BLaER1 (cell line): ENCODE measurements at regions not wholly inside any gene's neighbourhood (a gene's known extent, or its start where the extent isn't known, plus 50 kb on each side); places are given as distances from the start of the nearest gene placed in this dataset.
"Not testable (repeated sequence)": the region's sequence is repeated elsewhere in the genome, so short reads cannot be mapped to it uniquely, and the experiment has no call there.

ENCODE experiments used
- H3K27ac ChIP-seq: shearing (Covaris generic); formaldehyde crosslinking; 2 replicates; pipeline ENCODE4 v1.8.1; 2022
- H3K27me3 ChIP-seq: shearing (Covaris generic); formaldehyde crosslinking; 2 replicates; pipeline ENCODE4 v1.8.1; 2022
- H3K36me3 ChIP-seq: shearing (Covaris generic); formaldehyde crosslinking; 2 replicates; pipeline ENCODE4 v1.8.1; 2022
- H3K4me1 ChIP-seq: shearing (Covaris generic); formaldehyde crosslinking; 2 replicates; pipeline ENCODE4 v1.8.1; 2022
- H3K4me2 ChIP-seq: shearing (Covaris generic); formaldehyde crosslinking; 2 replicates; pipeline ENCODE4 v1.8.1; 2022
- H3K4me3 ChIP-seq: shearing (Covaris generic); formaldehyde crosslinking; 2 replicates; pipeline ENCODE4 v1.8.1; 2022
- H3K9ac ChIP-seq: shearing (Covaris generic); formaldehyde crosslinking; 2 replicates; pipeline ENCODE4 v1.8.1; 2022
- H3K9me3 ChIP-seq: shearing (Covaris generic); formaldehyde crosslinking; 2 replicates; pipeline ENCODE4 v1.8.1; 2022
- H4K20me1 ChIP-seq: shearing (Covaris generic); formaldehyde crosslinking; 2 replicates; pipeline ENCODE4 v1.8.1; 2022
- Cebpa-rat ChIP-seq: shearing (Covaris generic); IDR thresholded peaks from 2 replicates; pipeline ENCODE4 v1.8.1; 2022

DNA sequence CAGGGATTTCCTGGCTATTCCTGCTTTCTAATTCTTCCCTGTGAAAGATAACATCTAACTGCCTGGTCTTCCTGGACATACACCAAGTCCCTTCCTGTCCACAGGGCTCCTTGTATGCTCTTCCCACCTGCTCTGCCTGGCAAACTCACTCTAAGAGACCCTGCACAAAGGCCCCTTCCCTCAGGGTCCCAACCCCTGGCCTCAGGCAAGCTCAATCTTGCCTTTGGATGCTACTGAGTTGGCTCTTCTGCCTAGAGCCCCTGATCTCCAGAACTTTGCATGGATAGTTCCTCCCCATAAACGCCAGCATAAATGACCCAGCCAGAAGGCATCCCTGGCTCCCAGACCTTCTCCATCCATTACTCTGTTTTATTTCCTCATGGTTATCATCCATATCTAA is 98.3 kb upstream of the OTOS start:
- Histone ChIP-seq H3K4me3 (no peak overlapping the region), H3K9me3 (no peaks in the 10 kb centered on the region), H3K27me3 (no peaks in the 10 kb centered on the region), H3K4me2 (no peak overlapping the region), H3K4me1 (peaks cover 48% of the 10 kb centered on the region), H4K20me1 (0 out of 2 replicates have a peak, but pooled peaks cover 6% of the 10 kb centered on the region), H3K27ac (no peak overlapping the region), H3K36me3 (no peaks in the 10 kb centered on the region), H3K9ac (no peak overlapping the region)
- TF ChIP-seq Cebpa-rat: no peak

GRCh38 chr2:240239325-240239724 is 98.9 kb upstream of the OTOS start:
- 0 out of 2 replicates have a peak, but pooled peaks cover 1% of the 10 kb centered on the region for H4K20me1 ChIP-seq
- H3K4me3 ChIP-seq: no peak overlapping the region
- no peaks in the 10 kb centered on the region for H3K36me3 ChIP-seq
- H3K4me1 ChIP-seq: peaks cover 47% of the 10 kb centered on the region
- no peaks in the 10 kb centered on the region for H3K27me3 ChIP-seq
- H3K4me2 ChIP-seq: no peak overlapping the region
- no peaks in the 10 kb centered on the region for H3K9me3 ChIP-seq
- no peak for TF ChIP-seq Cebpa-rat
- no peak overlapping the region for H3K27ac ChIP-seq
- no peak overlapping the region for H3K9ac ChIP-seq

DNA sequence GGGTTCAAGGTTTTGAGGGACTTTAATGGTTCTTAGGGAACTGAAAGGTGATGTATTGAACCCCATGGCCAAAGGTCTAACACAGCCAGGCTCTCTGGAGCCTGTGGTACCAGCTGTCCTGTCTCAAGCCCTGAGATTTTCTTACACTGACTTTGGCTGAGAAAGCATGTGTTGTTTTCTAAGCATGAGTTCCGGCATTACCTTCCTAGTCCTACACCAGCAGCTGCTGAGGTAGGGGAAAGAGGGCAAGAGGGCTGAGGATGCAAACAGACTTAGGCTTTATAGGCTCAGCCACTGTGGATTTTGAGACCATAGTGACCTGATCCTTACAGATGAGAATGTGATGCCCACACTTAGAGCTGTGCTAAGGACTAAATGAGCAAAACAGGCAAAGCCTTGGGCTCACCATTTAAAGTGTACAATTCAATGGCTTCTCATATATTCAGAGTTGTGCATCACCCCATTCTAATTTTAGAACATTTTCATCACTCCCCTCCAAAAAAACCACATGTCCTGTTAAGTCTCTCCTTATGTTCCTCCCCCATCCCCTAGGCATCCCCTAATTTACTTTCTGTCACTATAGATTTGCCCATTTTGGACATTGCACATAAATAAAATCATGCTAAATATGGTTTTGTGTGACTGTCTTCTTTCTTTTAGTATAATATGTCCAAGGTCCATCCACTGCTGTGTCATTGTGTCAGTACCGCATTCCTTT is 99.7 kb upstream of the OTOS start:
- Histone ChIP-seq H3K27ac (no peak overlapping the region), H3K9me3 (no peaks in the 10 kb centered on the region), H3K4me1 (peaks cover 47% of the 10 kb centered on the region), H4K20me1 (no peaks in the 10 kb centered on the region), H3K4me2 (peak overlapping the region; percentile 17; the same call in 1 of the 2 replicates), H3K27me3 (no peaks in the 10 kb centered on the region), H3K9ac (no peak overlapping the region), H3K36me3 (no peaks in the 10 kb centered on the region), H3K4me3 (no peak overlapping the region)
- no peak for TF ChIP-seq Cebpa-rat

GRCh38 chr2:240240781-240241180 is 100.3 kb upstream of the OTOS start:
- no peak overlapping the region for H3K27ac ChIP-seq
- no peaks in the 10 kb centered on the region for H3K27me3 ChIP-seq

DNA sequence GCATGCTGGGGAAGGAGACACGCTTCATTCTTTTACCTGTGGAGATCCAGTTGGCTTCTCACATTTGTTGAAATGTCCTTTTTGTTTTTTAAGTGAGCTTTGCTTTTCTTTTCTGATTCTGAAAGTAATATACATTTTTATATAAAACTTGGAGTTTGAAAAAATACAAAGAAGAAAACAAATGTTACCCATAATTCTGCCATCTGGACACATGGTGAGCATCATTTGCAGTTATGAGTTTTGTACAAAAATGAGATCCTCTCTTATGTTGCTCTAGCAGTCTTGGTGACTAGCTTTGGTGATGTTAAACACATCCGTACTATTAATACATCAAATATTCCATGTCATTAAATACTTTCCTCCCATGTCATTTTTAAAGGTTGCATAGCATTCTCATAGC is 101.1 kb upstream of the OTOS start:
- no peaks in the 10 kb centered on the region for H3K36me3 ChIP-seq
- no peak overlapping the region for H3K9ac ChIP-seq
- no peaks in the 10 kb centered on the region for H3K9me3 ChIP-seq
- no peak for TF ChIP-seq Cebpa-rat
- H3K4me2 ChIP-seq: no peak overlapping the region
- H4K20me1 ChIP-seq: no peaks in the 10 kb centered on the region
- no peak overlapping the region for H3K4me3 ChIP-seq
- H3K4me1 ChIP-seq: peaks cover 47% of the 10 kb centered on the region
- H3K27me3 ChIP-seq: no peaks in the 10 kb centered on the region
- H3K27ac ChIP-seq: no peak overlapping the region

More at GRCh38 chr2:240240781-240241180, 100.3 kb upstream of the OTOS start:
- H3K4me2 ChIP-seq: no peak overlapping the region
- H3K9me3 ChIP-seq: no peaks in the 10 kb centered on the region
- H3K4me3 ChIP-seq: no peak overlapping the region
- no peaks in the 10 kb centered on the region for H3K36me3 ChIP-seq
- H3K9ac ChIP-seq: no peak overlapping the region
- no peaks in the 10 kb centered on the region for H4K20me1 ChIP-seq
- no peak for TF ChIP-seq Cebpa-rat
- H3K4me1 ChIP-seq: peaks cover 47% of the 10 kb centered on the region

DNA sequence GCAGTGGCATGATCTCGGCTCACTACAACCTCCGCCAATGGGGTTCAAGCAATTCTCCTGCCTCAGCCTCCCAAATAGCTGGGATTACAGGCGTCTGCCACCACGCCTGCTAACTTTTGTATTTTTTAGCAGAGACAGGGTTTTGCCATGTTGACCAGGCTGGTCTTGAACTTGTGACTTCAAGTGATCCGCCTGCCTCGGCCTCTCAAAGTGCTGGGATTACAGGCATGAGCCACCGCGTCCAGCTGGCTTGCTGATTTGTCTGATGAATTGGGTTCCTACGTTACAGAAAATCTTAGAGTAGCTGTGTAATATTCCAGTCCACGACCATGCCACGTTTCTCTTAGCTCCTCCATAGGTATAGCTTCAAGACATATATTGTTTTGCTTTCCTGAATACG is 102.6 kb upstream of the OTOS start:
- Histone ChIP-seq H3K4me1 (peaks cover 50% of the 10 kb centered on the region), H3K9me3 (peaks cover 11% of the 10 kb centered on the region; the same call in 1 of the 2 replicates)
- H3K27me3 ChIP-seq, H4K20me1 ChIP-seq, H3K27ac ChIP-seq, H3K9ac ChIP-seq, H3K4me3 ChIP-seq, H3K4me2 ChIP-seq, H3K36me3 ChIP-seq: not testable (repeated sequence)

GRCh38 chr2:240244543-240244942 is 104.1 kb upstream of the OTOS start:
- no peaks in the 10 kb centered on the region for H3K27me3 ChIP-seq
- no peaks in the 10 kb centered on the region for H4K20me1 ChIP-seq
- H3K9me3 ChIP-seq: peaks cover 11% of the 10 kb centered on the region; the same call in 1 of the 2 replicates
- peaks cover 65% of the 10 kb centered on the region for H3K4me1 ChIP-seq
- no peak for TF ChIP-seq Cebpa-rat
- H3K36me3 ChIP-seq: no peaks in the 10 kb centered on the region
- H3K27ac ChIP-seq: peak overlapping the region; percentile 89
- peak overlapping the region; percentile 31; the same call in 1 of the 2 replicates for H3K9ac ChIP-seq
- H3K4me3 ChIP-seq: no peak overlapping the region
- H3K4me2 ChIP-seq: peak overlapping the region; percentile 91

DNA sequence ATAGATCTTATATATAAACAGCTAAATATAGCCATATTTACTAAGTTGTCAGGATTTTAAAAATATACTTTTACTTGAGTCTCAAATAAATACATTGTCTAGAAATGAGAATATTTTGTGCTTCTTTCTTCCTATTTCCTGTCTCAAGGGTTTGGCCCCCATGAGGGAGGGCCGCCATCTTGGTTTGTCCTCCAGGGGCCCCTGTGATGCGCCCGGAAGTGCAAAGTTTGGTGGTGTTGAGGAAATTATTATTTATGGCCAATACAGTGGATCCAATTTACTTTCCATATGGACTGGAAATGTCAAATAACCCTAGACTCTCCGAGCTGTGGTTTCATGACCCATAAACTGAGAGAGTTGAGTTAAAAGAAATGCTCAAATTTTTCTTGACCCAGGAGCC is 104.7 kb upstream of the OTOS start:
- Histone ChIP-seq H3K9me3 (peaks cover 11% of the 10 kb centered on the region; the same call in 1 of the 2 replicates), H3K4me3 (no peak overlapping the region), H3K36me3 (no peaks in the 10 kb centered on the region), H3K4me2 (peak overlapping the region; percentile 91), H3K27me3 (no peaks in the 10 kb centered on the region), H3K4me1 (peaks cover 70% of the 10 kb centered on the region), H3K27ac (peak overlapping the region; percentile 89), H3K9ac (peak overlapping the region; percentile 54; the same call in 1 of the 2 replicates), H4K20me1 (no peaks in the 10 kb centered on the region)
- no peak for TF ChIP-seq Cebpa-rat

DNA sequence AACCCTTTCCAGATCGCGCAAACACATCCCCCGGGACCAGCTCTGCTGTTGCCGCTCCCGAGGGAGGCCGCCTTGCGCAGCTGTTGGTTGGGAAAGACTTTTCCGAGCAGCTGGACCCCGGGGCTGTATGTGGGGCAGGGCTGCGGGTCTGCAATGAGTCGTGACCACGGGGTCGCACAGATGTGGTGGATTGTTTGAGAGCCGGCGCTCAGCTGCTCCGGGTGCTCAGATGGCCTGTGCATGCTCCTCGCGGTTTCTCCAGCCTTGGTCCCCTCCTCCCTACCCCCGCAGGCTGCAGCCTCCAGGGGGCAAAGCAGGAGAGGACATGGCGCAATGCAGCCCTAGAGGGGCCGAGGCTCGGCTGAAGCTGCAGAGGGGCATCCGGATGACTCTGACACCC is 105.2 kb upstream of the OTOS start:
- no peaks in the 10 kb centered on the region for H4K20me1 ChIP-seq
- TF ChIP-seq Cebpa-rat: peak; percentile 96
- peak overlapping the region; percentile 89 for H3K27ac ChIP-seq
- H3K4me3 ChIP-seq: peak overlapping the region; percentile 26
- peaks cover 11% of the 10 kb centered on the region; the same call in 1 of the 2 replicates for H3K9me3 ChIP-seq
- peak overlapping the region; percentile 69 for H3K9ac ChIP-seq
- peaks cover 69% of the 10 kb centered on the region for H3K4me1 ChIP-seq
- no peaks in the 10 kb centered on the region for H3K36me3 ChIP-seq
- peak overlapping the region; percentile 91 for H3K4me2 ChIP-seq
- no peaks in the 10 kb centered on the region for H3K27me3 ChIP-seq

GRCh38 chr2:240246173-240246820 is 105.8 kb upstream of the OTOS start:
- H3K4me2 ChIP-seq: peak overlapping the region; percentile 91
- H4K20me1 ChIP-seq: no peaks in the 10 kb centered on the region
- H3K4me3 ChIP-seq: peak overlapping the region; percentile 26
- no peaks in the 10 kb centered on the region for H3K27me3 ChIP-seq
- TF ChIP-seq Cebpa-rat: no peak
- H3K9me3 ChIP-seq: peaks cover 11% of the 10 kb centered on the region; the same call in 1 of the 2 replicates
- H3K36me3 ChIP-seq: no peaks in the 10 kb centered on the region
- H3K4me1 ChIP-seq: peaks cover 68% of the 10 kb centered on the region
- peak overlapping the region; percentile 85 for H3K27ac ChIP-seq
- peak overlapping the region; percentile 69 for H3K9ac ChIP-seq
